GM23248 (cell line): ENCODE measurements at regions not wholly inside any gene's neighbourhood (a gene's known extent, or its start where the extent isn't known, plus 50 kb on each side); places are given as distances from the start of the nearest gene placed in this dataset.

Experiments
- EZH2 ChIP-seq: fragments of 200-600 bp; sonication (generic); IDR thresholded peaks from 2 replicates; pipeline ENCODE4 v1.6.1; 2018; ENCODE audit warnings: antibody characterized with exemption, mild to moderate bottlenecking; ENCODE audit not compliant: insufficient read depth, poor library complexity, severe bottlenecking
- EZH2phosphoT487 ChIP-seq: fragments of 200-600 bp; sonication (generic); IDR thresholded peaks from 2 replicates; pipeline ENCODE4 v1.6.1; 2018; ENCODE audit warnings: antibody characterized with exemption, moderate library complexity, mild to moderate bottlenecking, low read depth; ENCODE audit not compliant: insufficient read depth

DNA sequence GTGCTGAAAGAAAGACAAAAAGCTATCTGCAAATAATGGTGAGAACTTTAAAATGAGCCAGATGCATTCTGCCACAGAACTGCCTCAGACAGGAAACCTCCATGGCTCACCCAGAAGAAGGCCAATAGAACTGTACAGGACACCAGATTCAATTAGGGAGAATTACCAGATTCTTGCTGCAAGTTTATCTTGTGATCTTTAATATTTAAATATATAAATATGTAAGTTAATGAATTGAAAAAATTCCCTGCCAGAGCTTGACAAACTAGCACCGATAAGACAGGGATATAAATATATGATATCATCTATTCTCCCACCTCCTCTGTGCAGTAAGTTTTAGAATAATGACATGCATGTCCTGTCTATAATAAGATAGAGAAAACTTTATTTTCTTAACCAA is 252.8 kb downstream of the PLK2 start:
- TF ChIP-seq EZH2phosphoT487 = no peak
- no peak for TF ChIP-seq EZH2
